GM10248 (cell line): ENCODE measurements at regions not wholly inside any gene's neighbourhood (a gene's known extent, or its start where the extent isn't known, plus 50 kb on each side); places are given as distances from the start of the nearest gene placed in this dataset.

Source experiments
- CTCF ChIA-PET: fragments of 300-600 bp; sonication (Branson Sonifier 250); formaldehyde crosslinking; extraction: SDS; loops from one replicate; lab custom pipeline; 2021; ENCODE audit warnings: antibody characterized with exemption; lab: Yijun Ruan, JAX
- POLR2A ChIA-PET: fragments of 350-650 bp; sonication (Branson Sonifier 250); formaldehyde crosslinking; extraction: SDS; loops from one replicate; lab custom pipeline; 2020; ENCODE audit warnings: antibody characterized with exemption; lab: Yijun Ruan, JAX
- DNase-seq: peaks from one replicate; pipeline ENCODE4 v3.0.0; 2012; ENCODE audit errors: extremely low spot score
- CTCF ChIP-seq: IDR thresholded peaks from 2 replicates; pipeline ENCODE4 v1.5.1; 2012; ENCODE audit warnings: mild to moderate bottlenecking, low read depth; ENCODE audit errors: extremely low read depth, missing control alignments, control extremely low read depth

GRCh38 chr5:111596705-111597104 is 84.4 kb upstream of the STARD4 start:
- CTCF ChIA-PET, result interaction anchor here (1.5 to 1.7 kb wide), 3 partner anchors 11 to 21 kb away, joined by 3 to 7 read pairs (median 3); no protein-coding TSS in a partner anchor
- DNase-seq, result no peak
- POLR2A ChIA-PET, result no interaction called here
- no peak for TF ChIP-seq CTCF

GRCh38 chr5:111595425-111595824 is 83.1 kb upstream of the STARD4 start:
- no peak for TF ChIP-seq CTCF
- ChIA-PET CTCF (no interaction called here), POLR2A (no interaction called here)
- DNase-seq, result no peak

- DNase-seq, result no peak
- POLR2A ChIA-PET, result no interaction called here
- TF ChIP-seq CTCF, result no peak
- CTCF ChIA-PET, result no interaction called here
Measured at GRCh38 chr5:111589316-111589715, 77.0 kb upstream of the STARD4 start.

- POLR2A ChIA-PET, result no interaction called here
- no peak for TF ChIP-seq CTCF
Measured at GRCh38 chr5:111587728-111588127, 75.4 kb upstream of the STARD4 start.

GRCh38 chr5:111585946-111586345 is 73.6 kb upstream of the STARD4 start:
- no peak for DNase-seq
- CTCF ChIA-PET, result interaction anchor here (1.2 to 2.8 kb wide), 3 partner anchors 8 to 574 kb away, joined by 3 to 7 read pairs (median 3); no protein-coding TSS in a partner anchor
- TF ChIP-seq CTCF, result no peak
- POLR2A ChIA-PET, result no interaction called here

More at GRCh38 chr5:111587728-111588127, 75.4 kb upstream of the STARD4 start:
- DNase-seq, result no peak
- CTCF ChIA-PET, result no interaction called here

- ChIA-PET POLR2A (no interaction called here), CTCF (interaction anchor here (0.9 to 2.8 kb wide), 6 partner anchors 9 to 575 kb away, joined by 3 to 7 read pairs (median 4); no protein-coding TSS in a partner anchor)
- no peak for DNase-seq
- no peak for TF ChIP-seq CTCF
Measured at GRCh38 chr5:111585291-111585690, 73.0 kb upstream of the STARD4 start.
